ENCODE measurements at regions not wholly inside any gene's neighbourhood (a gene's known extent, or its start where the extent isn't known, plus 50 kb on each side); places are given as distances from the start of the nearest gene placed in this dataset.
"Not testable (repeated sequence)": the region's sequence is repeated elsewhere in the genome, so short reads cannot be mapped to it uniquely, and the experiment has no call there.

DNA sequence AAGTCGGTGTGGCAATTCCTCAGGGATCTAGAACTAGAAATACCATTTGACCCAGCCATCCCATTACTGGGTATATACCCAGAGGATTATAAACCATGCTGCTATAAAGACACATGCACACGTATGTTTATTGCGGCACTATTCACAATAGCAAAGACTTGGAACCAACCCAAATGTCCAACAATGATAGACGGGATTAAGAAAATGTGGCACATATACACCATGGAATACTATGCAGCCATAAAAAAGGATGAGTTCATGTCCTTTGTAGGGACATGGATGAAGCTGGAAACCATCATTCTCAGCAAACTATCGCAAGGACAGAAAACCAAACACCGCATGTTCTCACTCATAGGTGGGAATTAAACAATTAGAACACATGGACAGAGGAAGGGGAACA, 80.6 kb upstream of the ST3GAL5 start:
- not testable (repeated sequence) for DNase-seq

DNA sequence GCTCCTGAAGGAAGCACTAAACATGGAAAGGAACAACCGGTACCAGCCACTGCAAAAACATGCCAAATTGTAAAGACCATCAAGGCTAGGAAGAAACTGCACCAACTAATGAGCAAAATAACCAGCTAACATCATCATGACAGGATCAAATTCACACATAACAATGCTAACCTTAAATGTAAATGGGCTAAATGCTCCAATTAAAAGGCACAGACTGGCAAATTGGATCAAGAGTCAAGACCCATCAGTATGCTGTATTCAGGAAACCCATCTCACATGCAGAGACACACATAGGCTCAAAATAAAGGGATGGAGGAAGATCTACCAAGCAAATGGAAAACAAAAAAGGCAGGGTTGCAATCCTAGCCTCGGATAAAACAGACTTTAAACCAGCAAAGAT, 77.0 kb upstream of the ST3GAL5 start:
- DNase-seq, result not testable (repeated sequence)

DNA sequence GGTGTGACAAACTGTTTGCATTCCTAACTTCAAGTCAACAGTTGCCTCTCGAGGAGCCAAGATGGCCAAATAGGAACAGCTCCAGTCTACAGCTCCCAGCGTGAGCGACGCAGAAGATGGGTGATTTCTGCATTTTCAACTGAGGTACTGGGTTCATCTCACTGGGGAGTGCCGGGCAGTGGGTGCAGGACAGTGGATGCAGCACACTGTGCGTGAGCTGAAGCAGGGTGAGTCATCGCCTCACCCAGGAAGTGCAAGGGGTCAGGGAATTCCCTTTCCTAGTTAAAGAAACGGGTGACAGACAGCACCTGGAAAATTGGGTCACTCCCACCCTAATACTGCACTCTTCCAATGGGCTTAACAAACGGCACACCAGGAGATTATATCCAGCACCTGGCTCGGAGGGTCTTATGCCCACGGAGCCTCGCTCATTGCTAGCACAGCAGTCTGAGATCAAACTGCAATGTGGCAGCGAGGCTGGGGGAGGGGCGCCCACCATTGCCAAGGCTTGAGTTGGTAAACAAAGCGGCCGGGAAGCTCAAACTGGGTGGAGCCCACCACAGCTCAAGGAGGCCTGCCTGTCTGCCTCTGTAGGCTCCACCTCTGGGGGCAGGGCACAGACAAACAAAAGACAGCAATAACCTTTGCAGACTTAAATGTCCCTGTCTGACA, 75.1 kb upstream of the ST3GAL5 start:
- not testable (repeated sequence) for DNase-seq

DNA sequence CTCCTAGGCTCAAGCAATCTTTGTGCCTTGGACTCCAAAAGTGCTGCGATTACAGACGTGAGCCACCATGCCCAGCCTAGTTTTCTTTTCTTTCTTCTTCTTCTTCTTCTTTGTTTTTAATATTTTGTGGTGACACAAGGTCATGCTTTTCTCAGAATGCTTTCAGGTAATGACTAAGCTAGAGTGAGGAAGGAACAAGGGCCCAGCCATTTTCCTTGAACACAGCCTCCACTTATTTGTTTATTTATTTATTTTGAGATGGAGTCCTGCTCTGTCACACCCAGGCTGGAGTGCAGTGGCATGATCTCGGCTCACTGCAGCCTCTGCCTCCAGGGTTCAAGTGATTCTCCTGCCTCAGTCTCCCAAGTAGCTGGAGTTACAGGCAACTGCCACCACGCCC, 74.3 kb upstream of the ST3GAL5 start:
- no peak for DNase-seq

DNA sequence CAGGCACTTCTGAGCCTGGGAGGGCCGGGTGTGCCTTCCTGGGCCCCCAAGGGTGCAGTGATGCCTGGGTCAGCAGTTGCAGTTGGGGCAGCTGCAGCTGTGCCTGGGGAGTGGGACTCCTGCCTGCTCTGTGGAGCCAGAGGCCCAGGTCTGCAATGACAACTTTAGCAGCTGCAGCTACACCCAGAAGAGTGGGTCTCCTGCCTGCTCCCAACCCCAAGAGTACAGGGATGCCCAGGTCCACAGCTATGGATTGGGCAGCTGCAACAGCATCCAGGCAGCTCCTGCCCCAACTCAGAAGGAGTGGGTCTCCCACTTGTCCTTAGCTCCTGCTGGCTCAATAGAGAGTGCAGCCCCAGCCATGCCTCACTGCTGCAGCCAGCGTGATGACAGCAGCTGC, 73.0 kb upstream of the ST3GAL5 start:
- DNase-seq, result no peak

DNA sequence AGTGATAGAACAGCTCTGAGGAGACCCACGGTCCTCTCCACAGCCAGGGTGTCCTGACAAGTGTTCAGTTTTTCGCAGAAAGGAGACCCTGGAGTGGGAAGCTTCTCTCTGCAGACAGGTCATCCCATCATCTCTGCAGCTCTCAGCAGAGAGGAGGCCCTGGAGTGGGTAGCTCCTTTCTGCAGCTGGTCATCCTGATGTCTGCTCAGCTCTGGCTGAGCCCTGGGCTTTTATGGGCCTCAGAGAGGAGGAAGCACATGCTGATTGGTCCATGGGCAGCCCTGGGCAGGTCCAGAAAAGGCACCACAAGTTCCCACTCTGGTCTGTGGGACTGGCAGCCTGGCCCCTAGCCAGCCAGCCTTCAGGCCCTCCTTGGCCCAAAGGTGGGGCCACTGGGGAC, 72.3 kb upstream of the ST3GAL5 start:
- no peak for DNase-seq

DNA sequence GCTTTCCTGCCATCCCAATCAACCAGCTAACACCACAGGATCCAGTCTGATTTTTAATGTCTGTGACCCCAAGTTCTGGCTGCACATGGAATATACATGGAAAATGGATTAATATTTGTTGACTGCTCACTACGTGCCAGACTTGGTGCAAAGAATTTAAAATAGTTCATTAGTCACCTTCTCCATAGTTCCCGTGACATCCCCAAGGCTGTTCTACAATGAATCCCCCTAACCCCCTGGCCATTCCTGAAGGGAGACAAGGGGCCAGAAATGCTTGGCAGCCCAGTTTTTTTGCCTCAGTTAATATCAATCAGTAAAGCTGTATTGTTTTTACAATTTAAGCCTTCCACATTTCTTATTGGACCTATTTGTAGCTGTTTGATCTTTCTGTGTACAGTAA, 71.0 kb upstream of the ST3GAL5 start:
- no peak for DNase-seq

DNA sequence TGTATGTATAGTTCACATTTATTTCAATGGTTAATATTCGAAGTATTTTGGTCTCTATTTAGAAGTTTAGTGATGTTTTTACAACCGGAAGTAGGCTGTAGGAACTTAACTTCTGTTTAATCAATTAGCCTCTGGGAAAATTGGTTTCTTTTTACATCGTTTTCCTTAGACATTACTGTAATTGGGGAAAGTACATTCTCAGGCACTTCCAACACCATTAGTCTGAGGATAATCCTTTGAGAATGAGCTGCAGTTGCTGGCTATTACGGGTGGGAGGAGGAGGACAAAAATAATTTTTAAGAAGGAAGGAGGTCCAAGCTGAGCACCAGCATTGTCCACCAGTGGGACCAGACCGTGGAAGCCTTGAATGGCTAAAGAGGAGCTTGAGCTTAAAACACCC, 70.4 kb upstream of the ST3GAL5 start:
- no peak for DNase-seq

DNA sequence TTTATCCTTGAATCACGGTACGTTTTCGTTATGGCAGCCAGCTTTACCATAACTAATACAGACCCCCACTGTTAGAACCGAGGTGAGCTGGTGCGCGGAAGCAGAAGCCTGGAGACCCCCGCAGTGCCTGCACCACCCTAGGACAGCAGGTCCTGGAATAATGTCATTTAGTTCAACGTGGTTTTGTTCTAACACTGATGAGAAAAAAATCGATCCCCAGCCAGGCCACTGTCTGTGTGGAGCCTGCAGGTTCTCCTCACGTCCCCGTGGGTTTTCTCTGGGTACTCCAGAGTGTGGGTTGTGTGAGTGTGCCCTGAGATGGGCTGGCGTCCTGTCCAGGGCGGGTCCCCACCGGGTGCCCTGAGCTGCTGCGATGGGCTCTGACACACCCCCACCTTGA, 69.9 kb upstream of the ST3GAL5 start:
- DNase-seq, result no peak

DNA sequence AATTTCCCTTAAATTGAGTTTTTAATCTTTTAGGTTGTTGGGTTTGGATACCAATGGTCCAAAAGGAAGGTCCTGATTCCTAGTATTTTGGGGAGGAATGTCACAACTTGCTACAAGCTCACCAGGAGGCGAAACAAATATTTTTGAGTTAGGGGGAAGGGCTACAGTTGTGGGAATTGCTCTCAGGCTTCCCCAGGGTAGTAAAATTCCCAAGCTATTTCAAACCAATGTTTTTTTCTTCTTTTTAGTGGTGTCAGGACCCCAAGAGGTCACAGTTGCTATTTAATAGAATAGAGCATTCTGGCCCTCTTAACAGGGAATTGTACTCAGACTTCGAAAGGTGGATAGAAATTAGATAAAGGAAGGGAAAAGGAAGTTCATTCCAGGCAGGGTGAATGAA, 68.5 kb upstream of the ST3GAL5 start:
- DNase-seq, result no peak

DNA sequence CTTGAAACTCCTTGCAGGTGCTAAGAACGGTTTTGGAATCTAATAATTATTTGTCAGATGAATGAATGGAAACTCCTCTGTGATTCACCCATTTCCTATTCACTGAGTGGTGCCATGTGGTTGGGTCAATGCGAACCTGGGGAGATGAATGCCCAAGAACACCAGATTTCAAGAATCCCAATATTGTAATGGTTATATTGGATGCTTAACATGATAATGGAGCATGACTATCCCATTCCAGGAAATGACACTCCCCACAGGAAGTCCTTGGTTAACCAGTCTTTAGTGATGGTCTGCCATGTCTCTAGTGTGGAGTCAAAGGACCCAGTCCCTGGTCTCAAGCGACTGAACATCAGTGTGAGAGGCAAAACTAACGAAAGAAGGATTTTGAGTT, 67.9 kb upstream of the ST3GAL5 start:
- DNase-seq, result peak; percentile 17

DNA sequence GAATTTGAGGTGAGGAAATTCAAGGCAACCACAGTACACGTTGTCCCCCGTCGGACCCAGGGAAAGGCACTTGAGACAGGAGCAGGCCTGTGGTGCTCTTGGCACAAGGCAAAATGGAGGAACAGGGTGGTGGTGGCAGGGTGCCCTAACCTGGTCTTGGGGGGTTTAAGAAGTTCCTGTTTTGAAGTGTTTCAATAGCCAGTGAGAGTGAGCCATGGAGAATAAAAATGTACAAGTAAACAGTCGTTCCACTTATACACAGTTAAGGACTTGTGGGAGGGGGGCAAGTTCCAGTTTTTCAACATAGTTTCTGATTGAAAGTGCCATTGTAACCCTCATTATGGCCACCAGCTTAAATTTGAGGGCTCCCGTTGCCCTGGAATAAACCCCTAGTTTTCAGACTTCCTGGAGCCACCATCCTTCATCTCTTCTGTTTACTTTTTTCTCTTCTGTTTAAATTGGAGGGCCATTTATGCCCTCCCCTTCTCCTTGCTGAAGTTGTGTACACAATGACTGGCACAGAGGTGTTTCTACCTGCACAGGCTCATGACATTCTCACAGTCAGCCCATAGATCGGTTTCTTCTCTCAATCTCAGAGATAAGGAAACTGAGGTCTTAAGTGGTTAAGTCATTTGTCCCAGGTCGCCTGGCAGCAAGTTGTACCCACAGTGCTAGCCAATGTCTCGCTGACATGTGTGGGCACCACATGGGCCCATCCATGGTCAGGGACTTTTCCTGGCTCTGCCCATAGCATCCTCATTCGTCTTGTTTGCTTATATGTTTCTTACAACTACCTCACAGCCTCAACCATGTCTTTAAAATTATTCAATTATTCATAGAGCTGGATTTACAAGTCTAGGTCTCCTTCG, 66.0 kb upstream of the ST3GAL5 start:
- DNase-seq, result no peak

DNA sequence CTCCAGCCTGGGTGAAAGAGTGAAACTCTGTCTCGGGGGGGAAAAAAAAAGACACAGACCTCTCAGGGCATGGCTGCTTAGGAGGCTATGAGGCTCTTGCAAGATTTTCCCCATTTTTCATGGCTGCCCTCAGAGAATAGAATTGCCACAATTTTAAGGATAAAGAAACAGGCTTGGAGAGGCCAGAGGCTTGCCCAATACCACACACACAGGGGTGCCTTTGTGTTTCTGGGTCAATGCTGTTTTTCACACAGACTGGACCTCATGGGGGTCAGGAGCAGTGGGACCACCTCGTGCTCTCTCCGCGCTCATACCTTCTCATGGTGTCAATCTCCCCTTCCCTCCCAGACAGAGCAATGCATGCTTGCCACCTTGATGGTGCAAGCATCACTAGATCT, 65.4 kb upstream of the ST3GAL5 start:
- no peak for DNase-seq

DNA sequence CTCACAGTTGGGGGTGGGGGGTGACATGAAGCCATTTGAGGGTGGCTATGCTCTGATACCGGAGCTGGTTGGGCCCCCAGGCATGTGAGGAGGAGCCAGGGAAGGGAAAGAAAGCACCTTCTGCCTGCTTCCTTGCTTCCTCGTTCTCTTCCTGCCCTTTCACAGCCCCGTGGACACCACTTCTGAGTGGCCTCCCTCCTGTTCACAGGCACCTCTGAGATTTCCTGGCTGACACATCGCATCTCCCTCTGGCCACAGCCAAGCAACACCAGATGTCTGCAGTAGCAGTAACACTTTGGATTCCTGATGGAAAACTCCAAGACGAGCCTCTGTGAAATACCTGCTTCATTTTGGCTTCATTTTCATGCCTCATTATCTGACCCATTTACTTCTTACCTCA, 64.7 kb upstream of the ST3GAL5 start:
- no peak for DNase-seq

DNA sequence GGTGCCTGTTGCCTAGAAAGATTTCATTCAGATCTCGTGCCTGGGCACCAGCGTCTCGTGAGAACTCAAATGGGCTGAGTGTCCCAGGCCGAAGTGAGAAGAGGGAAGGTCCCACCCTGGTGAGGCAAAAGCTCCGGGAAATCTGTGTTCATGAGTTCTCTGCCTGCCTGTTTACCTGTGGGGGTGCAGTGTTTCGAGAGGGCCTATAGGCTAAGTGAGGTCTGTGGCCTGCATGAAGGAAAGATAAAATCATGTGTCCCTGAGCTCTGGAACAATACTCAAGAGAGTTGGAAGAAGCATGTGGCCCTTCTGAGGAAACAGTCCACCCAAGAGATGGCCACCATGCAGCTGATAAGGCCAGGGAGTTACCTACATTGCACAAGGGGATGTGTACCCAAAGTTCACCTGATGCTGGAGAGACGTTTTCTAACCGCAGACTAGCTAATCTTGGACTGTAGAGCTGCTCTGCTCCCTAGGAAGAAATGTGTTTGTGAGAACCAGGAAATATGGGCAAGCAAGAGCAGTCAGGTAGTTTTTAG, 63.5 kb upstream of the ST3GAL5 start:
- DNase-seq, result no peak

DNA sequence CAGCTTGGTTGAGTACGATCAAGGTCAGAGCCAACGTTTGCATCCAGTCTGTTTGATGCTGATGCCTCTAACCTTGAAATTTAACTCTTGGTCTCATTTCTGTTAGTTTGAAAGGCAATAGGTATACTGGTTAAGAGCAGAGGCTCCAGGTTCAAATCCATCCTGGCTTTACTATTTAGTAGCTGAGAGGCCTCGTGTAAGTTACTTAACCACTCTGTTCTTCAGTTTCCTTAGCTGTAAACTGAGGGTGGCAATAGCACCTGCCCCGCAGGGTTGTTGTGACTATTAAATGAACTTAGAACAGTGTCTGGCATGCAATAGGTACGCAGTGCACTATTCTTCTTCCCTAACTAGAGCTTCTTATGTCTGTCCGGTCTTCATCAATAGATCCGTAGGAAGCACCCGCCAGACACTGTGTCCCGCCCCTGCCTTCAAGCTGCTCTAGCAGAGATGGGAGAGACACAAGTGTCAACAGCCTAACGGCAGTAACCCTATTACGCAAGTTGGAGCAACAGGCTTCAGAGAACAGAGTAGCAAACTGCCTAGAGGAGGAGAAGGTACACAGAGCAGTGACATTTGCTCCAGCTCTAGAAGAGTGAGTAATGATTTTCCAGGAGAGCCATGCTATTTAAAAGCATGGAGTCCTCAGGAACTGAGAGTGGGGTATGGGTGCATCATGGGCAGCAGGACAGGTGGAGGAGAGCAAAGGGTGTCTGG, 62.7 kb upstream of the ST3GAL5 start:
- no peak for DNase-seq

DNA sequence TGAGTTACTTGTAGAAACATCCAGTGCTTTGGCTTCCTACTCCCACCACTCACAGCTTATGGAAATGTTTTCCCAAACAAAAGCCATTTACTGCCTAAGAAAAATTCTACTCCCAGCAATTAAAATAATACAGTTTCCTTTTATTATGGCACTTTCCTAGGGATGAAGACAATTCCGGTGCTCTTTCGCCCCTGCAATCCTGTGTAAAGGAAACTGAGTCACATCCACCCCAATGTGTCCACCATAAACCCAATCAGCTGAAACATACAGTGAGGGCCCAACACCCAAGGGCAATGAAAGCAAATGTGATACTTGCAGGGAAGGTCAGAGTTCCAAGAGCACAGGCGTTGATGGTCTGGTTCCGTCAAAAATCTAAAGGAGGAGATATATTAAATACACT, 62.0 kb upstream of the ST3GAL5 start:
- no peak for DNase-seq

DNA sequence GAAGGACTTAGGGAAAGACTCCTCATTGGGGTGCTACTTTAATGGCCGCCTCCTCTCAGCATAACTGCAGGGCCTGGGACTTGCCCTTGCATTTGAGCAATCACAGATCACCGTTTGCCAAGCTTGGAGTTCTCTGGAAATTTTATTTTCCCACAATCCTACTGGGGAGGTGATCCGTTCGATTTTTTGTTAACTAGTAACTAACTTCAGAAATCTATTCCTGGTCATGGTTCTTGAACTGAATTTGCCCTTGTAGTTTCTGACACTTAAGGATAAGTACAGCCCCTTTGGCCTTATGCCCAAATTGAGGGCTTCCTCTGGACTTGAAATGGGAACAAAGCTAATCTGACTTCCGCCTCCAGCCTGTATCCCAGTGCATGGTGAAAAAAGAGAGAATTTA, 60.5 kb upstream of the ST3GAL5 start:
- no peak for DNase-seq

DNA sequence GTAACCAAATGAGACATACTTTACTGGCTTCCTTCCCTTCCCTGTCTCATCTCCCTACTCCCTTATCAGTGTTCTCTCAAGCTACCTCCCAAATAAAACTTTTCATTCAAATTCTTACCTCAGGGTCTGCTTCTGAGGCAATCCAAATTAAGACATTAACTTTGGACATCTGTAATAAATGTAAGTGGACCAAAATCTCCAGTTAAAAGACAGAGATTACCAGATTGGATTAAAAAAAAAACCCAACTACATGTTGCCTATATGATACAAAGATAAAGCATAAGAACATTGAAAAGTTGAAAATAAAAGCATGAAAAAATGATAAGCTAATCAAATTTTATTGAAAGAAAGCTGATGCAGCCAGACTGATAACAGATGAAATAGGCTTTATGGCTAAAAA, 58.8 kb upstream of the ST3GAL5 start:
- no peak for DNase-seq

DNA sequence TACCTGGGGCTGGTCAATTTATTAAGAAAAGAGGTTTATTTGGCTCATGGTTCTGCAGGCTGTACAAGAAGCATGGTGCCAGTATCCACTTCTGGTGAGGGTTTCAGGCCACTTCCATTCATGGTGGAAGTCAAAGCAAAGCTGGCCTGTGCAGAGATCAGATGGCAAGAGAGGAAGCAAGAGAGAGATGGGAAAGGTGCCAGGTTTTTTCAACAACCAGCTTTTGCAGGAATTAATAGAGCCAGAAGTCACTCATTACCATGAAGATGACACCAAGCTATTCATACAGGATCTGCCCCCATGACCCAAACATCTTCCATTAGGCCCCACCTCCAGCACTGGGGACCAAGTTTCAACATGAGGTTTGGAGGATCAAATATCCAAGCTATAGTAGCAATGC, 56.8 kb upstream of the ST3GAL5 start:
- no peak for DNase-seq

DNA sequence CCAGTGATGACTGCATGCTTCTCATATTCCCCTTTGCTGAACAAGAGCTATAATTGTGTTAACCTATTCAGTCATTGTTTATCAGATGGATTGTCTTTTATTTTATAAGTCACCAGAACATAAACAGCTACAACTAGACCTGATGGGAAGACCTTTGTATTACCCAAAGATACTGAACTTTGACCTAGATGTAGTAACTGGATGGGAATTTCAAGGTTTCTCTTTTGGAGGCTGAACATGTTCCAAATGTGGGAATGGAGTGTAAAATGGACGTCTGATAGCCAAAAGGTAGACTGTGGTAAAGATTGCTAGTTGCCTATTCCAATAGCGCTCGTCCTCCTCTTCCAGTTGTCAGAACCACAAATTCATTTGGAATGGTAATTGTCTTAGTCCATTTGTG, 56.4 kb upstream of the ST3GAL5 start:
- no peak for DNase-seq

DNA sequence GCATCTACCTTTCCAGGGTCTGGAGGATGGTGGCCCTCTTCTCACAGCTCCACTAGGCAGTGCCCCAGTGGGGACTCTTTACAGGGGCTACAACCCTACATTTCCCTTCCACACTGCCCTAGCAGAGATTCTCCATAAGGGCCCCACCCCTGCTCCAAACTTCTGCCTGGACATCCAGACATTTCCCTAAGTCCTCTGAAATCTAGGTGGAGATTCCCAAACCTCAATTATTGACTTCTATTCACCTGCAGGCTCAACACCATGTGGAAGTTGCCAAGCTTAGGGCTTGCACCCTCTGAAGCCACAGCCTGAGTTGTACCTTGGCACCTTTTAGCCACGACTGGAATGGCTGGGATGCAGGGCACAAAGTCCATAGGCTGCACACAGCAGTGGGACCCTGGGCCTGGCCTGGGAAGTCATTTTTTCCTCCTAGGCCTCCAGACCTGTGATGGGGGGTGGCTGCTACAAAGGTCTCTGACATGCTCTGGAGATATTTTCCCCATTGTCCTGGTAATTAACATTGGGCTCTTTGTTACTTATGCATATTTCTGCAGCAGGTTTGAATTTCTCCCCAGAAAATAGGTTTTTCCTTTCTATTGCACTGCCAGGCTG, 53.7 kb upstream of the ST3GAL5 start:
- no peak for DNase-seq

DNA sequence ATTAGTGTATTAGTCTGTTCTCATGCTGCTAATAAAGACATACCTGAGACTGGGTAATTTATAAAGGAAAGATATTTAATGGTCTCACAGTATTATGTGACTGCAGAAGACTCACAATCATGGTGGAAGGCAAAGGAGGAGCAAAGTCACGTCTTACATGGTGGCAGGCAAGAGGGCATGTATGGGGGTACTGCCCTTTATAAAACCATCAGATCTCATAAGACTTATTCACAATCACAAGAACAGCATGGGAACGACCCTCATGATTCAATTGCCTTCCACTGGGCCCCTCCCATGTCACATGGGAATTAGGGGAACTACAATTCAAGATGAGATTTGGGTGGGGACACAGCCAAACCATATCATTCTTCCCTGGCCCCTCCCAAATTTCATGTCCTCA, 52.7 kb upstream of the ST3GAL5 start:
- not testable (repeated sequence) for DNase-seq
